ENCODE measurements at regions not wholly inside any gene's neighbourhood (a gene's known extent, or its start where the extent isn't known, plus 50 kb on each side); places are given as distances from the start of the nearest gene placed in this dataset.

DNA sequence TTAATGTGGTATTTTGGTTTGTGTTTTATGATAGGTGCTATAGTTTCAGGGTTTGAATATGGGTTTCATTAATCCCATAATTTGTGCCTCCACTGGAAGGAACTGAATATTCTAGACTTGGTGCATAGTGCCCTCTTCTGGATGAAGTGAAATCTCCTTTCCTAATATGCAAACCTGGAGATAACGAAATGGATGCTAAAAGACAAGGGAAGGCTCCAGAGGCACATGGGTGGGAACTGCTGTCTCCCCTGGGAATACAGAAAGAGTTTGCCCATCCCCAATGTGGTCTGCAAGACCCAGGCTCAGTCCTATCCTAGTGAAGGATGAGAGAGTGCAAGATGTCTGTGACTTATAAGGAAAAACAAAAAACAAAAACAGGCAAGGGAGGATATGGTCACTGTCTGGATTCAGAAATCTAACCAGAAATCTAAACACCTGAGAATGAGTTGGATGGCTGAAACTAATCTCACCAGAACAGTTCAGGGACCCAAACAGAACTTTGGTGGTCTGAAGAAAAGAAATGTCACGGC is 142.3 kb upstream of the TMPO start:
- no peaks in the 10 kb centered on the region for H3K4me1 ChIP-seq (ENCODE audit: control insufficient read depth, insufficient read depth, low read length)
- no peaks in the 10 kb centered on the region for H3K27me3 ChIP-seq (ENCODE audit: control insufficient read depth, insufficient read depth, low read length)
- no peak overlapping the region for H3K27ac ChIP-seq (ENCODE audit: low read length)
- no CpG with 5 or more reads among the region's 2 CpGs for WGBS (ENCODE audit: insufficient coverage, low lambda C conversion rate)
- no peaks in the 10 kb centered on the region for H3K9me3 ChIP-seq (ENCODE audit: control insufficient read depth, low read depth, low read length)
- no peaks in the 10 kb centered on the region for H3K36me3 ChIP-seq (ENCODE audit: control insufficient read depth, insufficient read depth, low read length)
- peak; percentile 8 to 13 for DNase-seq
- no peak overlapping the region for H3K4me3 ChIP-seq (ENCODE audit: low read length)

DNA sequence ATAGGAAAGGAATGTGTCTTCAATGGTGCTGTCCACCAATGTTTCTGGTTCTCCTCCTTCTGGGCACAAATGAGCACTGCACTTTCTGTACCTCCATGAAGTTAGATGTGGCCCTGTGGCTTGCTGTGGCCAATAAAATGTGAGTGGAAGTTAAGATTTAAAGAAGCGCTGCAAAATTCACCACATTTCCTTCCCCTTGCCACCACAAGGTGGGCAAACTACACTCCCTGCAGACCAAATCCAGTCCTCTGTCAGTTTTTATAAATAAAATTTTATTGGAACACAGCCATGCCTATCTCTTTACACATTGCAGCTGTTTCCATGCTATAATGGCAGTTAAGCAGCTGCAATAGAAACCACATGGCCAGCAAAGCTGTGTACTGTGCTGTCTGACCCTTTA is 141.4 kb upstream of the TMPO start:
- no peaks in the 10 kb centered on the region for H3K4me1 ChIP-seq (ENCODE audit: control insufficient read depth, insufficient read depth, low read length)
- no peak for DNase-seq
- H3K27me3 ChIP-seq (ENCODE audit: control insufficient read depth, insufficient read depth, low read length): no peaks in the 10 kb centered on the region
- WGBS (ENCODE audit: insufficient coverage, low lambda C conversion rate): no CpG with 5 or more reads among the region's 1 CpG
- no peaks in the 10 kb centered on the region for H3K36me3 ChIP-seq (ENCODE audit: control insufficient read depth, insufficient read depth, low read length)
- no peak overlapping the region for H3K27ac ChIP-seq (ENCODE audit: low read length)
- H3K9me3 ChIP-seq (ENCODE audit: control insufficient read depth, low read depth, low read length): no peaks in the 10 kb centered on the region
- H3K4me3 ChIP-seq (ENCODE audit: low read length): no peak overlapping the region

- H3K27me3 ChIP-seq (ENCODE audit: control insufficient read depth, insufficient read depth, low read length): no peaks in the 10 kb centered on the region
- H3K9me3 ChIP-seq (ENCODE audit: control insufficient read depth, low read depth, low read length): no peaks in the 10 kb centered on the region
- H3K4me1 ChIP-seq (ENCODE audit: control insufficient read depth, insufficient read depth, low read length): no peaks in the 10 kb centered on the region
- no peak for DNase-seq
- no CpG with 5 or more reads among the region's 1 CpG for WGBS (ENCODE audit: insufficient coverage, low lambda C conversion rate)
- H3K36me3 ChIP-seq (ENCODE audit: control insufficient read depth, insufficient read depth, low read length): no peaks in the 10 kb centered on the region
- H3K27ac ChIP-seq (ENCODE audit: low read length): no peak overlapping the region
- H3K4me3 ChIP-seq (ENCODE audit: low read length): no peak overlapping the region
Observed at GRCh38 chr12:98379106-98379505, 136.3 kb upstream of the TMPO start.

DNA sequence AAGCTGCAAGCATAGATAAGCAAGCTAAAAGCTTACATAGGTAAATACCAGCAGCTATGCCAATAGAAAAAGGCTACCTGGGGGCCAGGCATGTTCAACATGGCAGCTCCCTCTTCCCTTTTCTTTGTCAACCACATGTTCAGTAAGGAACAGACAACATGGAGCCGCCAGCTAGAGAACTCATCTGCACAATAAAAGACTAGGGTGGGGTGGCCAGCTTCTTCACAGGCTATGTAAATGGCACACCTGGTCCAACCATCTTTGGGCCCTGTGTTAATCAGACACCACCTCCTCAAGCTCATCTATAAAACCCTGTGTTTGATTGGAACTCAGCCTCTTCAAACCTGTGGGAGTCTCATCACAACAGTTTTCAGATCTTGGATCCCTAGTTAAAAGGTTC is 129.7 kb upstream of the TMPO start:
- H3K27me3 ChIP-seq (ENCODE audit: control insufficient read depth, insufficient read depth, low read length): peaks cover 2% of the 10 kb centered on the region
- no peak for DNase-seq
- no CpG with 5 or more reads among the region's 1 CpG for WGBS (ENCODE audit: insufficient coverage, low lambda C conversion rate)
- H3K36me3 ChIP-seq (ENCODE audit: control insufficient read depth, insufficient read depth, low read length): no peaks in the 10 kb centered on the region
- H3K9me3 ChIP-seq (ENCODE audit: control insufficient read depth, low read depth, low read length): no peaks in the 10 kb centered on the region
- H3K27ac ChIP-seq (ENCODE audit: low read length): no peak overlapping the region
- H3K4me1 ChIP-seq (ENCODE audit: control insufficient read depth, insufficient read depth, low read length): no peaks in the 10 kb centered on the region
- H3K4me3 ChIP-seq (ENCODE audit: low read length): no peak overlapping the region

DNA sequence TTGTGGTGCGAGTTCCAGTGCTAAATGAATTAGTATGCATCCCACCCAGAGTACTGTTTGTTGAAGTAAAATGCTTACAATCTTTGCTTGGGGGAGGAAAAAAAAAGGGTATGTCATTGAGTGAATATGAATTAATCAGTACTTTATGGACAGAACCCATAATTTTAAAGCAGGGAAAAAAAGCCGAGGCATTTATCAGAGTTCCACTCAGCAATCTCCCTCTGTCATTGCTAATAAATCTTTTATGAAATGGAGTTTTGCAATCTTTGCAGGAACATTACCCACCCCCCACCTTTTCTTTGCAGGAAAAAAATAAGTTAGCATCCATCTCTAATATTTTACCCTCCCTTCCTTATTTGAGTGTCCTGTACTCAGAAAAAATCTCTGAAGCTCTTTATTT is 127.9 kb upstream of the TMPO start:
- Histone ChIP-seq H3K9me3 (ENCODE audit: control insufficient read depth, low read depth, low read length) (no peaks in the 10 kb centered on the region), H3K27me3 (ENCODE audit: control insufficient read depth, insufficient read depth, low read length) (peaks cover 2% of the 10 kb centered on the region), H3K4me3 (ENCODE audit: low read length) (no peak overlapping the region), H3K36me3 (ENCODE audit: control insufficient read depth, insufficient read depth, low read length) (no peaks in the 10 kb centered on the region), H3K4me1 (ENCODE audit: control insufficient read depth, insufficient read depth, low read length) (no peaks in the 10 kb centered on the region), H3K27ac (ENCODE audit: low read length) (no peak overlapping the region)
- WGBS (ENCODE audit: insufficient coverage, low lambda C conversion rate): no CpG with 5 or more reads among the region's 2 CpGs
- no peak for DNase-seq

GRCh38 chr12:98388126-98388525 is 127.3 kb upstream of the TMPO start:
- WGBS (ENCODE audit: insufficient coverage, low lambda C conversion rate): no CpG with 5 or more reads among the region's 10 CpGs
- Histone ChIP-seq H3K27ac (ENCODE audit: low read length) (no peak overlapping the region), H3K36me3 (ENCODE audit: control insufficient read depth, insufficient read depth, low read length) (no peaks in the 10 kb centered on the region), H3K9me3 (ENCODE audit: control insufficient read depth, low read depth, low read length) (no peaks in the 10 kb centered on the region), H3K4me3 (ENCODE audit: low read length) (no peak overlapping the region), H3K4me1 (ENCODE audit: control insufficient read depth, insufficient read depth, low read length) (no peaks in the 10 kb centered on the region), H3K27me3 (ENCODE audit: control insufficient read depth, insufficient read depth, low read length) (peaks cover 2% of the 10 kb centered on the region)
- no peak for DNase-seq

DNA sequence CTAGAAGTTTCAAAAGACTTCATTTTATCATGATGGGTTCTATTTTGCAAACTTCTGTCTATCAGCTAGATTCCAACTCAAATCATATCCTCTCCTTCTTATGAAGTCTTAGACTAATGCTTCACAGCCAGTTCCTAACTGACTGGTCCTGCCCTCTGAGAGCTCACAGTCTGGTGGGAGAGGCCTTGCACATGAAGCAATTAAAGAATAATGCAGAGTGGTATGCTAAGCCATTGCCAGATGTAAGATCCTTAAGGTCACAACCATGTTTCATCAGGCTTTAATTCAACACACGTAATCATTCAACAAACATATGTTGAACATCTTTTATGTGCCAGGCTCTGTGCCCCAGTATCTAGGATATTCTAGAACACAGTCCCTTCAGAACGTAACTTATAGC is 125.8 kb upstream of the TMPO start:
- no peaks in the 10 kb centered on the region for H3K36me3 ChIP-seq (ENCODE audit: control insufficient read depth, insufficient read depth, low read length)
- no CpG with 5 or more reads among the region's 2 CpGs for WGBS (ENCODE audit: insufficient coverage, low lambda C conversion rate)
- no peaks in the 10 kb centered on the region for H3K4me1 ChIP-seq (ENCODE audit: control insufficient read depth, insufficient read depth, low read length)
- no peaks in the 10 kb centered on the region for H3K9me3 ChIP-seq (ENCODE audit: control insufficient read depth, low read depth, low read length)
- no peak overlapping the region for H3K27ac ChIP-seq (ENCODE audit: low read length)
- peaks cover under 1% of the 10 kb centered on the region for H3K27me3 ChIP-seq (ENCODE audit: control insufficient read depth, insufficient read depth, low read length)
- H3K4me3 ChIP-seq (ENCODE audit: low read length): no peak overlapping the region
- DNase-seq: no peak

DNA sequence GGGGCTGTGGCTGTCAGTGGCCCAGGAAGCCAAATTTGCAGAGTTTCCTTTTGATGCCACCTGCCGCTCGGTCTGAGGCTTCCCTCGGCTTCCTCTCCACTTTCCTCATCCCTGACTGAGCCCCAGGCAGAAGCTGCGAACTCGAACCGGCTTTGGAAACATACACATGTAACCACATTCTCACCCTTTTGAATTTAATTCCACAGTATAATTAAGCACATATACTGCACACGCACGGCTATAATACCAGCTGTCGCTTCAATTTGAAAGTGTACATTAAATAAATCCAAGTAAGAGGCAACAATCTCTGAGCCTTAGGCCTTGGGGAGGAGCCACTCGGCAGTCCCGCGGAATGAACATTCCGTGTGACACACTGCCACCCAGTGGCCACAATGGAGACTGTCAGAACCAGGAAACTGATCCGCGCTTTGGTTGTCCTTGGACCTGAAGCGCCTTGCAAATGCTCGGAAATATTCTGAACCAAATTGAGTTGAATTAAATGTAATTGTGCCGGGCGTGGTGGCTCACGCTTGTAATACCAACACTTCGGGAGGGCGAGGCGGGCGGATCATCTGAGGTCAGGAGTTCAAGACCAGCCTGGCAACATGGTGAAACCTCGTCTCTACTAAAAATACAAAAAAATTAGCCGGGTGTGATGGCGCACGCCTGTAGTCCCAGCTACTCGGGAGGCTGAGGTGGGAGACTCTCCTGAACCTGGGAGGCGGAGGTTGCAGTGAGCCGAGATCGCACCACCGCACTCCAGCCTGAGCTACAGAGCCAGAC is 117.9 kb upstream of the TMPO start:
- Histone ChIP-seq H3K4me3 (ENCODE audit: low read length) (peak overlapping the region; percentile 19), H3K36me3 (ENCODE audit: control insufficient read depth, insufficient read depth, low read length) (no peaks in the 10 kb centered on the region), H3K4me1 (ENCODE audit: control insufficient read depth, insufficient read depth, low read length) (peaks cover 7% of the 10 kb centered on the region), H3K9me3 (ENCODE audit: control insufficient read depth, low read depth, low read length) (no peaks in the 10 kb centered on the region), H3K27me3 (ENCODE audit: control insufficient read depth, insufficient read depth, low read length) (no peaks in the 10 kb centered on the region), H3K27ac (ENCODE audit: low read length) (no peak overlapping the region)
- DNase-seq: peak; percentile 56 to 81
- WGBS (ENCODE audit: insufficient coverage, low lambda C conversion rate): 100% methylated on average over 2 of the region's 33 CpGs

- Histone ChIP-seq H3K9me3 (ENCODE audit: control insufficient read depth, low read depth, low read length) (no peaks in the 10 kb centered on the region), H3K36me3 (ENCODE audit: control insufficient read depth, insufficient read depth, low read length) (no peaks in the 10 kb centered on the region), H3K4me3 (ENCODE audit: low read length) (no peak overlapping the region), H3K4me1 (ENCODE audit: control insufficient read depth, insufficient read depth, low read length) (peaks cover 7% of the 10 kb centered on the region), H3K27ac (ENCODE audit: low read length) (no peak overlapping the region), H3K27me3 (ENCODE audit: control insufficient read depth, insufficient read depth, low read length) (no peaks in the 10 kb centered on the region)
- DNase-seq: peak; percentile 31 to 47
- WGBS (ENCODE audit: insufficient coverage, low lambda C conversion rate): 0% methylated on average over 1 of the region's 9 CpGs
Observed at GRCh38 chr12:98399532-98399931, 115.9 kb upstream of the TMPO start.

DNA sequence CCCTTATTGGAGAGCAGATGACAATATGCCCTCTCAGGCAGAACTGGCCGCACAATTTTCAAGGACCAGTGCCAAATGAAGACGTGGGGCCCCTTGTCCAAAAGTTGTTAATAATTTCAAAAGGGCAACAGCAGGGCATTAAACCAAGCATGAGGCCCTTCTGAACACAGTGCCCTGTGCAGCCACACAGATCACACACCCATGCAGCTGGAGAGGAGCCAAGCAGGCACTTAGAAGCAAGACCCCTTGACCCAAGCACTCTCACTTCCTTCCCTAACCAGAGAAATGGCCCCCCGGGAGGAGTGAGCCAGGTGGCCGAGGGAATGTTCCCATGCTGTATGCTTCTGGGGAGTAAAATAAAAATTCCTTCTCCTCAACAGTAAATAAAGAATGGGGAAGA is 114.0 kb upstream of the TMPO start:
- H3K36me3 ChIP-seq (ENCODE audit: control insufficient read depth, insufficient read depth, low read length): no peaks in the 10 kb centered on the region
- H3K4me3 ChIP-seq (ENCODE audit: low read length): no peak overlapping the region
- peaks cover 7% of the 10 kb centered on the region for H3K4me1 ChIP-seq (ENCODE audit: control insufficient read depth, insufficient read depth, low read length)
- 40% methylated on average over 2 of the region's 4 CpGs for WGBS (ENCODE audit: insufficient coverage, low lambda C conversion rate)
- no peak overlapping the region for H3K27ac ChIP-seq (ENCODE audit: low read length)
- H3K9me3 ChIP-seq (ENCODE audit: control insufficient read depth, low read depth, low read length): no peaks in the 10 kb centered on the region
- no peaks in the 10 kb centered on the region for H3K27me3 ChIP-seq (ENCODE audit: control insufficient read depth, insufficient read depth, low read length)
- DNase-seq: no peak

GRCh38 chr12:98402091-98402490 is 113.3 kb upstream of the TMPO start:
- H3K27me3 ChIP-seq (ENCODE audit: control insufficient read depth, insufficient read depth, low read length): no peaks in the 10 kb centered on the region
- DNase-seq: peak; percentile 23 to 67
- peaks cover 7% of the 10 kb centered on the region for H3K4me1 ChIP-seq (ENCODE audit: control insufficient read depth, insufficient read depth, low read length)
- no peak overlapping the region for H3K27ac ChIP-seq (ENCODE audit: low read length)
- no peak overlapping the region for H3K4me3 ChIP-seq (ENCODE audit: low read length)
- H3K36me3 ChIP-seq (ENCODE audit: control insufficient read depth, insufficient read depth, low read length): no peaks in the 10 kb centered on the region
- H3K9me3 ChIP-seq (ENCODE audit: control insufficient read depth, low read depth, low read length): no peaks in the 10 kb centered on the region
- no CpG with 5 or more reads among the region's 3 CpGs for WGBS (ENCODE audit: insufficient coverage, low lambda C conversion rate)

Data from large intestine (tissue), 3 donors.